ENCODE measurements at regions not wholly inside any gene's neighbourhood (a gene's known extent, or its start where the extent isn't known, plus 50 kb on each side); places are given as distances from the start of the nearest gene placed in this dataset.

DNA sequence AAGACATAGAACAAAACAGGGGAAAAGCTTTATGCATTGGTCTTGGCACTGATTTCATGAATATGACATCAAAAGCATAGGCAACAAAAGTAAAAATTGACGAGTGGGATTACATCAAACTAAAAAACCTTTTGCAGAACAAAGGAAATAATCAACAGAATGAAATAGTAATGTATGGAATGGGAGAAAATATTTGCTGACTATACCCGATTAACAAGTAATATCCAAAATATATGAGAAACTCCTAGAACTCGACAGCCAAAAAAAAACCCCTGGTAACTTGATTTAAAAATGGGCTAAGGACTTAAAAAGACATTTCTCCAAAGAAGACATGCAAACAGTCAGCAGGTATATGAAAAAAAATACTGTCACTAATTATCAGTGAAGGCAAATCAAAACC is 231.7 kb upstream of the MAN1A1 start:
- TF ChIP-seq, protein P1, sequence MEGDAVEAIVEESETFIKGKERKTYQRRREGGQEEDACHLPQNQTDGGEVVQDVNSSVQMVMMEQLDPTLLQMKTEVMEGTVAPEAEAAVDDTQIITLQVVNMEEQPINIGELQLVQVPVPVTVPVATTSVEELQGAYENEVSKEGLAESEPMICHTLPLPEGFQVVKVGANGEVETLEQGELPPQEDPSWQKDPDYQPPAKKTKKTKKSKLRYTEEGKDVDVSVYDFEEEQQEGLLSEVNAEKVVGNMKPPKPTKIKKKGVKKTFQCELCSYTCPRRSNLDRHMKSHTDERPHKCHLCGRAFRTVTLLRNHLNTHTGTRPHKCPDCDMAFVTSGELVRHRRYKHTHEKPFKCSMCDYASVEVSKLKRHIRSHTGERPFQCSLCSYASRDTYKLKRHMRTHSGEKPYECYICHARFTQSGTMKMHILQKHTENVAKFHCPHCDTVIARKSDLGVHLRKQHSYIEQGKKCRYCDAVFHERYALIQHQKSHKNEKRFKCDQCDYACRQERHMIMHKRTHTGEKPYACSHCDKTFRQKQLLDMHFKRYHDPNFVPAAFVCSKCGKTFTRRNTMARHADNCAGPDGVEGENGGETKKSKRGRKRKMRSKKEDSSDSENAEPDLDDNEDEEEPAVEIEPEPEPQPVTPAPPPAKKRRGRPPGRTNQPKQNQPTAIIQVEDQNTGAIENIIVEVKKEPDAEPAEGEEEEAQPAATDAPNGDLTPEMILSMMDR (IDR thresholded peaks at IDR 0.05) = no peak
- DNase-seq (no peak), ATAC-seq (no peak)
- intact Hi-C loops (cut with DNase I, micrococcal nuclease) = no loop called here
- H3K4me1 ChIP-seq (ENCODE audit: low read depth) = no peaks in the 10 kb centered on the region
- peaks cover 9% of the 10 kb centered on the region for H3K9me3 ChIP-seq
- no peak overlapping the region for H3K4me3 ChIP-seq
- H3K36me3 ChIP-seq (ENCODE audit: low read depth) = no peaks in the 10 kb centered on the region

DNA sequence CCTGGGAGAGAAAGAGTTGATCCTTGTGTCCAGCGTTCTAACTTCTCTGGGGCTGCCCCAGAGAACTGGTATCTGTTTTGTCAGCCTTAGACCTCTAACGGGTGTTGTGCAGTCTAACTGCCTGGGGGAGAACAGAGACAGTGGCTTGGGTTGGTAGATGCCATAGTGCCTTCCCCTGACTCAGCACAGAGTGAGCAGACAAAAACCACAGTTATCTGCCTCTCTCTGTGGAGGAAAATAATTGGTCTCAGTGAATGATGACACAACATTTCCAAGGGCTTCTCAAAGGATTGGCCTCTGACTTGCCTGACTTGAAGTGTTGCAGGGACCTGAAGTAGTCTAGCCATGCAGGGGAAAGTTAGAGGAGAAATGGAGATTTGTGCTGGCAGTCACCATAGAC is 226.2 kb upstream of the MAN1A1 start:
- TF ChIP-seq, protein P1 (IDR thresholded peaks at IDR 0.05) = no peak

DNA sequence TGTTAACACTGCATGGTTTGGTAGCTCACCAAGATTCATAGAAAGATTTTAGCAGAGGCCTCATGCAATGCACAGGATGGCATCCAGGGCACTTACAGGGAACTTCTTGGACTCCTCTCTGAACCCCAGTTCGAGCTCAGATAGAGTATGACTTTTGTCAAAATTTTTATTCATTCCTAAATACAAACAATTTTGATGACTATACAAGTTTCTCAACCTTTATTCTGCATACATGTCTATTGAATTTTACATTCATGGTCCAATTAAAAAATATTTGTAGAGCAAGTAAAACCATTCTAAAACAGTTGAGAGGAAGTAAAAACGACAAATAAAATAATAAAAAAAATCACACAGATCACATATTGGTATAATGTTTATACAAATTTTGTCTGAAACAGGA is 219.0 kb upstream of the MAN1A1 start:
- no peaks in the 10 kb centered on the region for H3K9me3 ChIP-seq
- H3K4me1 ChIP-seq (ENCODE audit: low read depth) = no peaks in the 10 kb centered on the region
- no peak for ATAC-seq
- intact Hi-C loops (cut with DNase I, micrococcal nuclease) = no loop called here
- H3K36me3 ChIP-seq (ENCODE audit: low read depth) = no peaks in the 10 kb centered on the region
- TF ChIP-seq, protein P1 (IDR thresholded peaks at IDR 0.05) = no peak
- no peak overlapping the region for H3K4me3 ChIP-seq
- DNase-seq = no peak

More for the DNA sequence above, 226.2 kb upstream of the MAN1A1 start:
- DNase-seq = no peak
- H3K36me3 ChIP-seq (ENCODE audit: low read depth) = no peaks in the 10 kb centered on the region
- no peak overlapping the region for H3K4me3 ChIP-seq
- intact Hi-C loops (cut with DNase I, micrococcal nuclease) = no loop called here
- peaks cover 10% of the 10 kb centered on the region for H3K9me3 ChIP-seq
- no peaks in the 10 kb centered on the region for H3K4me1 ChIP-seq (ENCODE audit: low read depth)
- ATAC-seq = no peak

DNA sequence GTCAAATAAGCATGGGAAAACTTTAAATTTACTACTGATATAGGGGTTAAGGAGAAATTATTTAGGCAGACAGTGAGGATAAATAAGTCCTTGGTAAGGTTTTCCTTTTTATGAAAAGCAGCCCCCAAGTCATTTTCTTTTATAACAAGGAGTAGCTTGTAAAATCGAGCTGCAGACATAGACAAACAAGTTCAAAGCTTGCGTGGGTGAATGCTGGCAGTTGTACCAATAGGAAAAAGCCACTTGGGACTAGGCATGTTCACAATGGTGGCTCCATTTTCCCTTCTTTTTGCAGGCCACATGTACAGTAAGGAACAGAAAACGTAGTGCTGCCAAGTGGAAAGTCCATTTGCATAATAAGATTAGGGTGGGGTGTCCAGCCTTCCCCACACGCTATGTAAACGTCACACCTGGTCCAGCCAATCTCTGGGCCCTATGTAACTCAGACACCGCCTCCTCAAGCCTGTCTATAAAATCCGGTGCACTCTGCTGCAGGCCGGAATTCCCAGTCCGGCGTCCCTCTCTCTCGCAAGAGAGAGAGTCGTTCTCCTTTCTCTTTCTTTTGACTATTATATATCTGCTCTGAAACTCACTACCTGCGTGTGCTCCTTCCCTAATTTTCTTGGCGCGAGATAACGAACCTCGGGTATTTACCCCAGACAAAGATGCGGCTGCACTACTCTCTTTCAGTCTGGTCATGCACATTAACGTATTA is 217.1 kb upstream of the MAN1A1 start:
- H3K4me3 ChIP-seq = no peak overlapping the region
- intact Hi-C loops (cut with DNase I, micrococcal nuclease) = no loop called here
- no peaks in the 10 kb centered on the region for H3K9me3 ChIP-seq
- H3K36me3 ChIP-seq (ENCODE audit: low read depth) = no peaks in the 10 kb centered on the region
- TF ChIP-seq, protein P1 (IDR thresholded peaks at IDR 0.05) = no peak
- no peak for ATAC-seq
- H3K4me1 ChIP-seq (ENCODE audit: low read depth) = no peaks in the 10 kb centered on the region
- DNase-seq = no peak

DNA sequence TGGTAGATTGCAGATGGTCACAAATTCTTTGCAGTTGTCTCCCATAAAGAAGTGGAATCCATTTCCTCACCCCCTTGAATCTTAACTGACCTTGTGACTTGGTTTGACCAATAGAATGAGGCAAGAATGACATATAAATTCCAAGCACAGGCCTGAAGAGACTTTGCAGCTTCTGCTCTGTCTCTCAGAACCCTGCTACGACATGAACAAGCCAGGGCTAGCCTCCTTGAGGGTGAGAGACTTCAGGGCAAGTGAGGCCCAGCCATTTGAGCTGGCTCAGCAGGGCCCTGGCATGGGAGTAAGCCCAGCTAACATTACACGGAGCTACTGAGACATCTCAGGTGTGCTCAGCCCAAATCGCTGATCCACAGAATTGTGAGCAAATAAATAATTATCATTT is 216.3 kb upstream of the MAN1A1 start:
- TF ChIP-seq, protein P1 (IDR thresholded peaks at IDR 0.05) = no peak
- intact Hi-C loops (cut with DNase I, micrococcal nuclease) = no loop called here
- Histone ChIP-seq H3K4me1 (ENCODE audit: low read depth) (no peaks in the 10 kb centered on the region), H3K9me3 (no peaks in the 10 kb centered on the region), H3K36me3 (ENCODE audit: low read depth) (no peaks in the 10 kb centered on the region), H3K4me3 (no peak overlapping the region)
- DNase-seq = no peak
- ATAC-seq = no peak

DNA sequence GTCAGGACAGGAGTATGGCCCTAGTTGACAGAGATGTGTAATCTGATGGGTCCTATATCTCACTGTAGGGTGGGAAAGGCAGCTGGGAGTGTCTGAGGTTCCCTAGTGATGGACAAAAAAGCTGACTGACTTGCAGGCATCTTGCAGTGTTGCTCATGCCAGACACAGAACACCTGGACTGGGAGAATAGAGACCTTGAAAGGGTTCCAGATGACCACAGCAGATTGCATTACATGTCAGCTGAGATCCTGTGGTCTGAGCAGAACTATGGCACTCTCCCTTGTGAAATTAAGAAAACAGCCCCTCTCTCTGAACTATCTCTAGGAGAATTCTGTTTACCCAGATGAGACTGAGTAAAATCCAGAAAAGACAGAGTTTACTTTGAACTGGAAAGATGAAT is 212.6 kb upstream of the MAN1A1 start:
- no peaks in the 10 kb centered on the region for H3K4me1 ChIP-seq (ENCODE audit: low read depth)
- ATAC-seq (no peak), DNase-seq (no peak)
- H3K9me3 ChIP-seq = no peaks in the 10 kb centered on the region
- TF ChIP-seq, protein P1 (IDR thresholded peaks at IDR 0.05) = no peak
- no peaks in the 10 kb centered on the region for H3K36me3 ChIP-seq (ENCODE audit: low read depth)
- no peak overlapping the region for H3K4me3 ChIP-seq
- intact Hi-C loops (cut with DNase I, micrococcal nuclease) = no loop called here
